ELR (cell line): ENCODE measurements at regions not wholly inside any gene's neighbourhood (a gene's known extent, or its start where the extent isn't known, plus 50 kb on each side); places are given as distances from the start of the nearest gene placed in this dataset.
"Not testable (repeated sequence)": the region's sequence is repeated elsewhere in the genome, so short reads cannot be mapped to it uniquely, and the experiment has no call there.

Experiments
- DNase-seq: peaks from one replicate; pipeline ENCODE4 v3.0.0-alpha.2; 2015; ENCODE audit warnings: low read depth

GRCh38 chr6:81002126-81002525 is 750.4 kb downstream of the TENT5A start:
- DNase-seq, result peak; percentile 47

GRCh38 chr6:80991316-80991715 is 761.2 kb downstream of the TENT5A start:
- no peak for DNase-seq

GRCh38 chr6:80988892-80989291 is 763.6 kb downstream of the TENT5A start:
- no peak for DNase-seq

- no peak for DNase-seq
Observed at GRCh38 chr6:80988286-80988685, 764.2 kb downstream of the TENT5A start.

- DNase-seq, result not testable (repeated sequence)
Observed at GRCh38 chr6:80981226-80981625, 771.3 kb downstream of the TENT5A start.

GRCh38 chr6:80976336-80976735 is 776.1 kb downstream of the TENT5A start:
- peak; percentile 8 for DNase-seq

- DNase-seq, result no peak
Observed at GRCh38 chr6:80974579-80974978, 777.9 kb downstream of the TENT5A start.

- DNase-seq, result no peak
Observed at GRCh38 chr6:80969439-80969838, 783.0 kb downstream of the TENT5A start.

- DNase-seq, result no peak
Observed at GRCh38 chr6:80967609-80968008, 784.9 kb downstream of the TENT5A start.

- no peak for DNase-seq
Observed at GRCh38 chr6:80962382-80962781, 790.1 kb downstream of the TENT5A start.

GRCh38 chr6:80961166-80961565 is 791.3 kb downstream of the TENT5A start:
- DNase-seq, result no peak

- no peak for DNase-seq
Observed at GRCh38 chr6:80959034-80959433, 793.4 kb downstream of the TENT5A start.

GRCh38 chr6:80956898-80957297 is 795.6 kb downstream of the TENT5A start:
- no peak for DNase-seq

- not testable (repeated sequence) for DNase-seq
Observed at GRCh38 chr6:80952479-80952878, 800.0 kb downstream of the TENT5A start.

- no peak for DNase-seq
Observed at GRCh38 chr6:80946402-80946801, 806.1 kb downstream of the TENT5A start.

GRCh38 chr6:80942911-80943310 is 809.6 kb downstream of the TENT5A start:
- DNase-seq, result no peak

- DNase-seq, result no peak
Observed at GRCh38 chr6:80940976-80941375, 811.5 kb downstream of the TENT5A start.

GRCh38 chr6:80940571-80940970 is 811.9 kb downstream of the TENT5A start:
- no peak for DNase-seq

- DNase-seq, result no peak
Observed at GRCh38 chr6:80939898-80940297, 812.6 kb downstream of the TENT5A start.

GRCh38 chr6:80939480-80939879 is 813.0 kb downstream of the TENT5A start:
- no peak for DNase-seq

- DNase-seq, result no peak
Observed at GRCh38 chr6:80938131-80938530, 814.4 kb downstream of the TENT5A start.

GRCh38 chr6:80932359-80932758 is 820.1 kb downstream of the TENT5A start:
- peak; percentile 40 for DNase-seq

GRCh38 chr6:80930376-80930775 is 822.1 kb downstream of the TENT5A start:
- DNase-seq, result no peak

GRCh38 chr6:80923816-80924215 is 817.3 kb downstream of the BCKDHB start:
- DNase-seq, result no peak

- DNase-seq, result no peak
Observed at GRCh38 chr6:80922916-80923455, 816.5 kb downstream of the BCKDHB start.
